ENCODE measurements at regions not wholly inside any gene's neighbourhood (a gene's known extent, or its start where the extent isn't known, plus 50 kb on each side); places are given as distances from the start of the nearest gene placed in this dataset.
"Not testable (repeated sequence)": the region's sequence is repeated elsewhere in the genome, so short reads cannot be mapped to it uniquely, and the experiment has no call there.

DNA sequence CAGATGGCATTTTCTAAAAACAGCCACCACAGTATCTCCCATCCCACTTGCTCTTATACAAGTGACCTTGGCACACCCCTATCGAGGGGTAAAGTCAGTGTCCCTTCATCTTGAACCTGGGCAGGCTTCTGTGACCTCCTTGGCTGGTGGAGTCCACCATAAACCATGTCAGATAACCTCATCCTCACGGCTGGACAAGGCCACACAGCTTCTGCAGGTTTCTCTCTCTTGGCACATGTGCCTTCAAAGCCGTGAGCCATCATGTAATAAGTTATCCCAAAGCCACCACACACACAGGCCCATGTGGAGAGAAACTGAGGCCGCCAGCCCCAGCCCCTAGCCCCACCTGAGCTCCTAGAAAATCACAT, 105.4 kb downstream of the SNX5 start:
- Mint-ChIP-seq H3K4me3 (ENCODE audit: unreplicated experiment) (no peak overlapping the region), H3K27me3 (ENCODE audit: low read depth, unreplicated experiment) (peaks cover 43% of the 10 kb centered on the region), H3K9me3 (ENCODE audit: unreplicated experiment) (no peaks in the 10 kb centered on the region), H3K4me1 (ENCODE audit: low read depth, unreplicated experiment) (no peaks in the 10 kb centered on the region), H3K36me3 (ENCODE audit: low read depth, unreplicated experiment) (no peaks in the 10 kb centered on the region), H3K27ac (ENCODE audit: unreplicated experiment) (no peak overlapping the region)
- H2AFZ ChIP-seq (ENCODE audit: low read depth, low read length) = no peak overlapping the region
- no peak overlapping the region for H3K4me3 ChIP-seq (ENCODE audit: insufficient read depth, low read depth, low read length)
- H3K36me3 ChIP-seq (ENCODE audit: insufficient read depth, low read length) = no peaks in the 10 kb centered on the region
- no peaks in the 10 kb centered on the region for H3K9me3 ChIP-seq (ENCODE audit: insufficient read depth, low read depth, low read length)
- H3K27ac ChIP-seq (ENCODE audit: low read depth, low read length) = no peak overlapping the region
- DNase-seq (ENCODE audit: low read depth) (no peak), FAIRE-seq (no peak)
- H4K20me1 ChIP-seq (ENCODE audit: insufficient read depth, low read length) = no peaks in the 10 kb centered on the region
- peaks cover 3% of the 10 kb centered on the region for H3K27me3 ChIP-seq (ENCODE audit: insufficient read depth, low read length)
- no peak overlapping the region for H3K4me2 ChIP-seq (ENCODE audit: low read length)
- H3K79me2 ChIP-seq (ENCODE audit: insufficient read depth, low read length) = no peaks in the 10 kb centered on the region
- TF ChIP-seq CTCF (IDR thresholded peaks at IDR 0.05; ENCODE audit: insufficient read depth, low read depth, low read length) = no peak
- no peak for TF ChIP-seq EZH2 (IDR thresholded peaks at IDR 0.05; ENCODE audit: insufficient read depth, low read length)
- H3K4me1 ChIP-seq (ENCODE audit: insufficient read depth, low read length) = no peaks in the 10 kb centered on the region
- H3K9ac ChIP-seq (ENCODE audit: low read length) = no peak overlapping the region

GRCh38 chr20:17862171-17862570, 106.4 kb downstream of the SNX5 start:
- peaks cover 40% of the 10 kb centered on the region for H3K27me3 Mint-ChIP-seq (ENCODE audit: low read depth, unreplicated experiment)
- Histone ChIP-seq H3K4me2 (ENCODE audit: low read length) (no peak overlapping the region), H3K4me3 (ENCODE audit: insufficient read depth, low read depth, low read length) (no peak overlapping the region), H3K27ac (ENCODE audit: low read depth, low read length) (no peak overlapping the region), H3K9me3 (ENCODE audit: insufficient read depth, low read depth, low read length) (peaks cover 3% of the 10 kb centered on the region), H4K20me1 (ENCODE audit: insufficient read depth, low read length) (no peaks in the 10 kb centered on the region), H3K36me3 (ENCODE audit: insufficient read depth, low read length) (no peaks in the 10 kb centered on the region), H3K4me1 (ENCODE audit: insufficient read depth, low read length) (no peaks in the 10 kb centered on the region), H3K79me2 (ENCODE audit: insufficient read depth, low read length) (no peaks in the 10 kb centered on the region), H3K27me3 (ENCODE audit: insufficient read depth, low read length) (peaks cover 2% of the 10 kb centered on the region), H3K9ac (ENCODE audit: low read length) (no peak overlapping the region), H2AFZ (ENCODE audit: low read depth, low read length) (no peak overlapping the region)
- H3K9me3 Mint-ChIP-seq (ENCODE audit: unreplicated experiment) = no peaks in the 10 kb centered on the region
- no peaks in the 10 kb centered on the region for H3K36me3 Mint-ChIP-seq (ENCODE audit: low read depth, unreplicated experiment)
- no peak overlapping the region for H3K4me3 Mint-ChIP-seq (ENCODE audit: unreplicated experiment)
- FAIRE-seq (no peak), DNase-seq (ENCODE audit: low read depth) (no peak)
- H3K4me1 Mint-ChIP-seq (ENCODE audit: low read depth, unreplicated experiment) = no peaks in the 10 kb centered on the region
- TF ChIP-seq CTCF (IDR thresholded peaks at IDR 0.05; ENCODE audit: insufficient read depth, low read depth, low read length) = no peak
- no peak for TF ChIP-seq EZH2 (IDR thresholded peaks at IDR 0.05; ENCODE audit: insufficient read depth, low read length)
- no peak overlapping the region for H3K27ac Mint-ChIP-seq (ENCODE audit: unreplicated experiment)

DNA sequence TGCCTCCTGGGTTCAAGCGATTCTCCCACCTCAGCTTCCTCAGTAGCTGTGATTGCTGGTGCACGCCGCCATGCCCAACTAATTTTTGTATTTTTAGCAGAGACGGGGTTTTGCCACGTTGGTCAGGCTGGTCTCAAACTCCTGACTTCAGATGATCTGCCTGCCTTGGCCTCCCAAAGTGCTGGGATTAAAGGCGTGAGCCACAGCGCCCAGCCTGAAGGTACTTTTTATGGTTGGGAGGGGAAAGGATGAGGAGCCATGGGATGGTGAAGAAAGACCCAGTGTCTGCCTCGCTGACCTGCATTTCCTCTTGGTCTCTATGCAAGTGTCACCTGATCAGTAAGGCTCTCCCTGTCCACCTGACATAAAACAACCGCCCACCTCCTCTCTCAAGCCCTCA, 107.0 kb downstream of the SNX5 start:
- peaks cover 39% of the 10 kb centered on the region for H3K27me3 Mint-ChIP-seq (ENCODE audit: low read depth, unreplicated experiment)
- H3K4me3 ChIP-seq (ENCODE audit: insufficient read depth, low read depth, low read length); H3K4me2 ChIP-seq (ENCODE audit: low read length); H3K36me3 ChIP-seq (ENCODE audit: insufficient read depth, low read length); H4K20me1 ChIP-seq (ENCODE audit: insufficient read depth, low read length); H3K4me3 Mint-ChIP-seq (ENCODE audit: unreplicated experiment); H3K9me3 ChIP-seq (ENCODE audit: insufficient read depth, low read depth, low read length); H3K4me1 Mint-ChIP-seq (ENCODE audit: low read depth, unreplicated experiment); H2AFZ ChIP-seq (ENCODE audit: low read depth, low read length); FAIRE-seq; H3K27ac Mint-ChIP-seq (ENCODE audit: unreplicated experiment); H3K36me3 Mint-ChIP-seq (ENCODE audit: low read depth, unreplicated experiment); H3K27ac ChIP-seq (ENCODE audit: low read depth, low read length); H3K9me3 Mint-ChIP-seq (ENCODE audit: unreplicated experiment); H3K4me1 ChIP-seq (ENCODE audit: insufficient read depth, low read length); H3K27me3 ChIP-seq (ENCODE audit: insufficient read depth, low read length); H3K79me2 ChIP-seq (ENCODE audit: insufficient read depth, low read length); DNase-seq (ENCODE audit: low read depth); H3K9ac ChIP-seq (ENCODE audit: low read length): not testable (repeated sequence)
